Cardiac fibroblast (primary cell): ENCODE measurements at regions not wholly inside any gene's neighbourhood (a gene's known extent, or its start where the extent isn't known, plus 50 kb on each side); places are given as distances from the start of the nearest gene placed in this dataset.

ENCODE experiments used
- DNase-seq, 2 donors: peaks; one replicate each; pipeline versions ENCODE4 v3.0.0 to v3.0.0-alpha.2; 2010; ENCODE audit warnings: low read depth in 2 of 2
- H3K4me3 ChIP-seq, 2 donors: replicated peaks in 1 of 2; 1 replicate in 1 of 2; 2 replicates in 1 of 2; pipeline ENCODE4 v1.5.1; 2011; ENCODE audit warnings: low read depth in 2 of 2, low read length in 2 of 2, mild to moderate bottlenecking in 2 of 2, moderate library complexity in 1 of 2
- CTCF ChIP-seq: IDR thresholded peaks from one replicate; pipeline ENCODE4 v1.5.1; 2011; ENCODE audit warnings: low read depth, mild to moderate bottlenecking, low read length, inconsistent platforms

DNA sequence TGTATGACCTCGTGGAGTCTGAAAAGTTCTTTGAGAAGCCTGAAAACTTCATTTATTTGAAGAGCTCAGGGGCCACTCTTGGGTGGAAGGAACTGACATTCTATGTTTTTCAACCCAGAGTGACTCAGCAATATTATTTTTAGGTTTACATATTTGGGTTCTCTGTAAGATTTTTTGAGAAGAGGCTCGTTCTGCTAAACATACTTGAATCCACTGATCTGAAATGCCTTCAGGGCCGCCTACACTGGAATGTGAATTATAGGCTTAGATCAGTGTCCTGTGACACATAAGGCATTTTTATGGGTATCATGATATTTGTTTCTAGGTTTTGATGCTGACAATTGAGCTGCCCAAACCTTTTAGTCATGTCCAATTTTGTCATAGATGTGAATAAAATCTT lies 86.2 kb downstream of the PSAT1 start:
- DNase-seq = peak; percentile 13 to 52
- H3K4me3 ChIP-seq = no peak overlapping the region
- TF ChIP-seq CTCF = no peak

DNA sequence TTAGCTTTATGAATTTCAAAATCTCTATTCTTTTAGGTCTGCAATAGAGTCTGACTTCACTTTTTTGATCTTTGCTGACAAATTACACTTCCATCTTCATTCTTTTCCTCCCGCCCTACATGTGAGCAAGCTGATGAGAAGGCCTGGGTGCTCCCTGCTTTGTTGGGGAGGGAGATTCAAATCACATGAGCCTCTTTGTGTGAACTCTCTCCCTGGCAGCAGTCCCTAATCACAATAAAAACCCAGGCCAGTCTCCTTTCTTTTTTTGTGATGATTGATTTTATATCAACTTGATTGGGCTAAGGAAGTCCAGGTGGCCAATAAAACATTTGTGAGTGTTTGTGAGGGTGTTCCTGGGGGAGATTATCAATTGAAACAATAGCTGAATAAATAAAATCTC lies 89.4 kb downstream of the PSAT1 start:
- DNase-seq = no peak
- TF ChIP-seq CTCF = no peak
- no peak overlapping the region for H3K4me3 ChIP-seq

DNA sequence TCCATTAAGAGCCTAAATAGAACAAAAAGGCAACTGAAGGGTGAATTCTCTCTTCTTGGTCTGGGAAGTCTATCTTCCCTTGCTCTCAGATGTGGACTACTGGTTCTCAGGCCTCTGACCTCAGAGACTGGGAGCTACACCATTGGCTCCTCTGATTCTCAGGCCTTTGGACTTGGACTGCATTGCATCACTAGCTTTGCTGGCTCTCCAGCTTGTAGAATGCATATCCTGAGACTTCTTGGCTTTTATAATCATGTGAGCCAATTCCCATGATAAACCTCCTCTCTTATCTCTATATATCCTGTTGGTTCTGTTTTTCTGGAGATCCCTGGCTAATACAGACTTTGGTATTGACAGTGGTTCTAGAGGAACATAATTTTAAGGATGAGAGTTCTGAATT lies 89.8 kb downstream of the PSAT1 start:
- no peak for TF ChIP-seq CTCF
- no peak overlapping the region for H3K4me3 ChIP-seq
- DNase-seq = peak in 1 of 2 donors; percentile 25

DNA sequence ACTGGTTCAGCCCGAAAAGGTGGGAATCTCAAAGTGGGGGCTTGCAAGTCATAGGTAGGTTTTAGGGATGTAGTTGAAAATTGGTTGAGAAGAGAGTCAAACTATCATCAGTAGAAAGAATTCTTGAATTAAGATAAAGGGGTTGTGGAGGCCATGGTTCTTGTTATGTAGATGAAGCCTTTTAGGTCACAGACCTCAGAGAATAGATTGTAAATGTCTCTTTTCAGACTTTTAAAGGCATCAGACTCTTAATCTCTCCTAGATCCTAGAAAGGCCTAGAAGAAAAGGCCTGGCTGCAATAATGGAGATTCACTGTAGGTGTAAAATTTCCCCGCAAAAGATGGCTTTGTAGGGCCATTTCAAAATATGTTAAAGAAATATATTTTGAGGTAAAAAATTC lies 96.4 kb downstream of the PSAT1 start:
- DNase-seq = no peak
- no peak overlapping the region for H3K4me3 ChIP-seq
- TF ChIP-seq CTCF = no peak

- H3K4me3 ChIP-seq = no peak overlapping the region
- no peak for TF ChIP-seq CTCF
- no peak for DNase-seq
Observed at GRCh38 chr9:78393932-78394331, 97.0 kb downstream of the PSAT1 start.

- no peak for TF ChIP-seq CTCF
- H3K4me3 ChIP-seq = no peak overlapping the region
- DNase-seq = no peak
Observed at GRCh38 chr9:78396087-78396486, 99.2 kb downstream of the PSAT1 start.

GRCh38 chr9:78397045-78397444 lies 100.1 kb downstream of the PSAT1 start:
- DNase-seq = no peak
- TF ChIP-seq CTCF = no peak
- H3K4me3 ChIP-seq = no peak overlapping the region
